OCI-LY3 (cell line): ENCODE measurements at regions not wholly inside any gene's neighbourhood (a gene's known extent, or its start where the extent isn't known, plus 50 kb on each side); places are given as distances from the start of the nearest gene placed in this dataset.

Source experiments
- H2AFZ ChIP-seq: fragments of 200-600, 300-600 bp; shearing (Covaris generic); 2 replicates; pipeline ENCODE4 v1.6.0; 2014; ENCODE audit warnings: antibody characterized with exemption, low read depth, low read length
- H3K27ac ChIP-seq: fragments of 200-600, 300-600 bp; sonication (generic); 2 replicates; pipeline ENCODE4 v1.5.1; 2014; ENCODE audit warnings: mild to moderate bottlenecking, low read length, moderate library complexity, mixed read lengths
- H3K27me3 ChIP-seq: fragments of 200-600, 300-600 bp; sonication (generic); 2 replicates; pipeline ENCODE4 v1.6.1; 2014; ENCODE audit warnings: low read depth, low read length, mixed read lengths
- H3K36me3 ChIP-seq: fragments of 200-600, 300-600 bp; sonication (generic); replicated peaks from 2 replicates; pipeline ENCODE3; 2014; ENCODE audit warnings: low read depth, low read length, mixed read lengths
- H3K4me1 ChIP-seq: fragments of 300-600, 200-600 bp; sonication (generic); 2 replicates; pipeline ENCODE4 v1.6.1; 2014; ENCODE audit warnings: low read length, mixed read lengths
- H3K4me2 ChIP-seq: fragments of 200-600, 300-600 bp; sonication (generic); 2 replicates; pipeline ENCODE4 v1.6.1; 2014; ENCODE audit warnings: low read length, mixed read lengths
- H3K4me3 ChIP-seq: fragments of 300-600, 200-600 bp; sonication (generic); 2 replicates; pipeline ENCODE4 v1.5.1; 2014; ENCODE audit warnings: antibody characterized with exemption, mild to moderate bottlenecking, low read length, moderate library complexity
- H3K79me2 ChIP-seq: fragments of 300-600, 200-600 bp; shearing (Covaris generic); 2 replicates; pipeline ENCODE4 v1.6.1; 2014; ENCODE audit warnings: mild to moderate bottlenecking, low read length, mixed read lengths
- H3K9ac ChIP-seq: fragments of 300-600, 200-600 bp; shearing (Covaris generic); 2 replicates; pipeline ENCODE4 v1.6.0; 2014; ENCODE audit warnings: mild to moderate bottlenecking, low read length, moderate library complexity
- H3K9me3 ChIP-seq: fragments of 200-600, 300-600 bp; shearing (Covaris generic); 2 replicates; pipeline ENCODE4 v1.6.1; 2014; ENCODE audit warnings: low read length, mixed read lengths; ENCODE audit not compliant: insufficient read depth
- H4K20me1 ChIP-seq: fragments of 200-600, 300-600 bp; sonication (generic); 2 replicates; pipeline ENCODE4 v1.6.1; 2016; ENCODE audit warnings: low read length, mixed read lengths; ENCODE audit not compliant: insufficient read depth
- CTCF ChIP-seq: fragments of 200-600, 300-600 bp; sonication (generic); IDR thresholded peaks from 2 replicates; pipeline ENCODE4 v1.5.1; 2014; ENCODE audit warnings: antibody characterized with exemption, low read length, low read depth
- EZH2phosphoT487 ChIP-seq: fragments of 200-600 bp; shearing (Covaris generic); IDR thresholded peaks from 2 replicates; pipeline ENCODE4 v1.6.1; 2018; ENCODE audit warnings: antibody characterized with exemption, mixed run types, low read depth

GRCh38 chr11:105456950-105457349 lies 152.9 kb upstream of the GRIA4 start:
- Histone ChIP-seq H4K20me1 (no peaks in the 10 kb centered on the region), H3K27me3 (no peaks in the 10 kb centered on the region), H3K9ac (no peak overlapping the region), H3K9me3 (no peaks in the 10 kb centered on the region), H3K4me2 (no peak overlapping the region), H3K4me1 (no peaks in the 10 kb centered on the region), H3K27ac (no peak overlapping the region), H2AFZ (no peak overlapping the region), H3K79me2 (no peaks in the 10 kb centered on the region), H3K36me3 (no peaks in the 10 kb centered on the region), H3K4me3 (no peak overlapping the region)
- no peak for TF ChIP-seq EZH2phosphoT487
- no peak for TF ChIP-seq CTCF

- H2AFZ ChIP-seq, result no peak overlapping the region
These were observed 160.7 kb upstream of the GRIA4 start for GRCh38 chr11:105449100-105449734.

DNA sequence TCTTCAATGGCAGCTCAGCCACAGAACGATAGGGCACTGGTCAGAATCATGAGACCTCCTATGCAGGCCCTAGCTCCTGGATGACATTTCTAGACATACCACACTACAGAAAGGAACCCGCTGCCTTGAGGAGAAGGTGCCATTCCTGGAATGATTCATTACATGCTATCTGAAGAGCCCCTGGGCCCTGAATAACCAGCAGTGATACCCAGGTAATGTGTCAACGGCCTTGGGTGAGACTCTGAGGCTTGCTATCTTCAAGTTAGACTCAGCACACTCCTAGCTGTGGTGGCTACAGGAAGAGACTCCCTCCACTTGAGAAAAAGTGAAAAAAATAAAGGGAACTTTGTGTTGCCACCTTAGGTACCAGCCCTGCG lies 161.2 kb upstream of the GRIA4 start:
- no peak overlapping the region for H3K4me3 ChIP-seq
- no peaks in the 10 kb centered on the region for H3K79me2 ChIP-seq
- H3K9me3 ChIP-seq, result no peaks in the 10 kb centered on the region
- no peak overlapping the region for H3K27ac ChIP-seq
- H4K20me1 ChIP-seq, result no peaks in the 10 kb centered on the region
- no peaks in the 10 kb centered on the region for H3K27me3 ChIP-seq
- no peak overlapping the region for H2AFZ ChIP-seq
- H3K36me3 ChIP-seq, result no peaks in the 10 kb centered on the region
- no peak overlapping the region for H3K9ac ChIP-seq
- H3K4me1 ChIP-seq, result no peaks in the 10 kb centered on the region
- TF ChIP-seq EZH2phosphoT487 (no peak), CTCF (no peak)
- H3K4me2 ChIP-seq, result no peak overlapping the region

More at GRCh38 chr11:105449100-105449734, 160.7 kb upstream of the GRIA4 start:
- Histone ChIP-seq H3K4me2 (no peak overlapping the region), H4K20me1 (no peaks in the 10 kb centered on the region), H3K79me2 (no peaks in the 10 kb centered on the region), H3K4me1 (no peaks in the 10 kb centered on the region), H3K9me3 (no peaks in the 10 kb centered on the region), H3K27ac (no peak overlapping the region), H3K27me3 (no peaks in the 10 kb centered on the region), H3K36me3 (no peaks in the 10 kb centered on the region), H3K4me3 (no peak overlapping the region), H3K9ac (no peak overlapping the region)
- no peak for TF ChIP-seq CTCF
- TF ChIP-seq EZH2phosphoT487, result no peak

DNA sequence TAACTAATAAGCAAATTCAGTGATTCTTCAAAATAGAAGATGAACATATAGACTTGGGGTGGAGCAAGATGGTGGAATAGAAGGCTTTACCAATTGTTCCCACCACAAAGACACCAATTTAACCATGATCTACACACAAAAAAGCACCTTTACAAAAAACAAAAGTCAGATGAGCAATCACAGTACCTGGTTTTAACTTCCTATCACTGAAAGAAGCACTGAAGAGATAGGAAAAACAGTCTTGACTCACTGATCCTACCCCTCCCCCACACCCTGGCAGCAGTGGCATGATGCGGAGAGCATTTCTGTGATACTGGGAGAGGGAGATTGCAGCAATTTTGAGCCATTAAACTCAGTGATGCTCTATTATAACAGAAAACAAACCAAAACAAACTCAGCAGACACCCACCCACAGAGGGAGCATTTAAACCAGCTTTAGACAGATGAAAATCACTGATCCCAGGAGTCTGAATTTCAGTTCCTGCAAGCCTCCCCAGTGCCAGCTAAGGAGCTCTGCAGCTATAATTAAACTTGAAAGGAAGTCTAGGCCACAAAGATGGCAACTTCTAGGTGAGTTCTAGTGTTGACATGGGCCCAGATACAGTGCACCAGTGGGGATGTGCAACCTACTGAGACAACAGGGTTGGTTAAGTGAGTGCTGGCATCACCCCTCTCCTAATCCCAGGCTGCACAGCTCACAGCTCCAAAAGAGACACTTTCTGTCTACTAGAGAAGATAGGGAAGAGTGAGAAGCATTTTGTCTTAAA lies 161.8 kb upstream of the GRIA4 start:
- H3K9ac ChIP-seq, result no peak overlapping the region
- no peak overlapping the region for H2AFZ ChIP-seq
- no peaks in the 10 kb centered on the region for H3K79me2 ChIP-seq
- no peak overlapping the region for H3K4me3 ChIP-seq
- H3K4me2 ChIP-seq, result no peak overlapping the region
- TF ChIP-seq CTCF (no peak), EZH2phosphoT487 (no peak)
- no peak overlapping the region for H3K27ac ChIP-seq
- H3K27me3 ChIP-seq, result no peaks in the 10 kb centered on the region
- H3K4me1 ChIP-seq, result no peaks in the 10 kb centered on the region
- no peaks in the 10 kb centered on the region for H4K20me1 ChIP-seq
- H3K9me3 ChIP-seq, result no peaks in the 10 kb centered on the region
- no peaks in the 10 kb centered on the region for H3K36me3 ChIP-seq
